ENCODE measurements at regions not wholly inside any gene's neighbourhood (a gene's known extent, or its start where the extent isn't known, plus 50 kb on each side); places are given as distances from the start of the nearest gene placed in this dataset.
A peak's percentile ranks its signal among the peaks of the same experiment; 100 is the strongest.

DNA sequence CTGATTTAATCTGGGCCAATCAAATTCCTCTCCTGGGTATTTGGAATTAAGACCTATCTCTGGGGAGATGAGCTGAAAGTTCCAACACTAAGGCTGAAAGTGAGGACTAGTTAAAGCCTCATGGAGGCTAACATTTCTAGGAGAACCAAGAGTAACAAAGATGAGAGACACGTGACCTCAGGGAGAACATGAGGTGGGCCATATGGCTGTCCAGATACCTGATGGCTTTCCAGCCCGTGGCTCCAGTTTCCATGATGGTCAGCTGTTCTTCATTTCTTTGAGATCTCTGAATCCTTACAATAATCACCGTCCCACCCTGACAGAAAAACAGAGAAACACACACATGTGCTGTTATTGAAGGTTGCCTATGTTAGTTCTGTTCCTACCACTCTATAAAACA lies 66.1 kb downstream of the LEPR start:
- no peak for DNase-seq

DNA sequence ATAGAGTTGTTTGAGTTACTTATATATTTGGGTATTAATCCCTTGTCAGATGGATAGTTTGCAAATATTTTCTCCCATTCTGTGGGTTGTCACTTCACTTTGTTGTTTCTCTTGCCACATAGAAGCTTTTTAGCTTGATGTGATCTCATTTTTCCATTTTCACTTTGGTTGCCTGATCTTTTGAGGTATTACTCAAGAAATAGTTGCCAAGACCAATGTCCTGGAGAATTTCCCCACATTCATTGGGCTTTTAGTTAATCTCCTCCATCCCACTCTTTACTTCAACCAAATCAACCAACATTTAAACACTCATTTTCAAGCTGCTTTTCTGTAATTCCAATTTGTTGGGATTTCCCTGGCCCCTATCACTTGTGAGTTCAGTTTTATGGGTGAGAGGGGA lies 69.0 kb downstream of the LEPR start:
- no peak for DNase-seq

DNA sequence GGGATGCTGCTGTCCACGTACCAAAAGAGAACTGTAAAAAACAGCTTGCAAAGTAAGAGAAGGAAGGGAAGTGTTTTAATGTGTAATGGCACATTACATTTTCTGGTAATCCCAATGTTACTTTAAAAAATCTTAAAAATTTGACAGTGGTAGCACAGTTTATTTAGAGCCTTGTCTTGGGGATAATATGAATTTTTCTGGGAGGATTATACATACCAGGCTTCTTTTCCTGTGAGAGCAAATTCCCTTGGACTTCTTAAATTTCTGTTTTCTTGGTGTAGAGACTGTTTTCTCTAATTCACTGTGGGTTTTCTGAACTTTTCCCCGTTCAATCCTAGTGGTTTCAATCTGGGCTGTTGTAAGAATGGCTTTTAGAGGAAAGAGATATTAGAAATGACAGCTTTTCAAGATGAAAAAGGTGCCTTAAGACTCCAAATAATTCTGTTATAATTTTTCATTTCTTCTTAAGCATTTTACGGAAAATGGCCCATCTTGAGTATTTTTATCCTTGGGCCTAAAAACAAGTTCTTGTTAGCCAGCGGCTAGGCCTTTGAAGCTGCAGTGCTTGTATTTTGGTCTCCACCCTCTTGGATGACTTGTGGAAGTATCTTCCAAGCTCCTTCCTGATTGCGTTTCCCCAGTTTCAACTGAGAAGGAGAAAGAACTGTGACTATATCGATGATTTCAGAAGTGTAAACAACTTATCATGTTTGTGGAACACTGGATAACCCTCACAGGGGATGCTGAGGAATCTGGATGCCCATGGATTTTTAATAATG lies 70.0 kb downstream of the LEPR start:
- no peak for DNase-seq

DNA sequence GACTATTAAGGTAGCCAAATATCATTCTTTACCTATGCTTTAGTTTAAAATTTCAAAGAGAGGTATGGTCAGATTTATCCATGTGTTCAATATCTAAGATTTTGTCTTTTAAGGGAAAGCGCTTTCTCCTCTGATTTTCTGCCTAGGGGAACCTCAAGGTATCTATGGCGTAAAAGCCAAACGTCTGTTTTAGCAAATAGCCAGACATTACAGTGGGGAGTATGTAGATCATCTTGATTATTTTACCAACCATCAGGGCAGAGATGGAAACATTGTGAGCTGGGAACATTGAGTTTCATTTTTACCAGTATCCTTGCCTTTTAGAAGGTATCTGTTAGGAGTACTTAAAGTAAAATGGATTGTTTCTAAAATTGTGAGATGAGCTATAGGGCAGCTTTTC lies 71.0 kb downstream of the LEPR start:
- DNase-seq: no peak

DNA sequence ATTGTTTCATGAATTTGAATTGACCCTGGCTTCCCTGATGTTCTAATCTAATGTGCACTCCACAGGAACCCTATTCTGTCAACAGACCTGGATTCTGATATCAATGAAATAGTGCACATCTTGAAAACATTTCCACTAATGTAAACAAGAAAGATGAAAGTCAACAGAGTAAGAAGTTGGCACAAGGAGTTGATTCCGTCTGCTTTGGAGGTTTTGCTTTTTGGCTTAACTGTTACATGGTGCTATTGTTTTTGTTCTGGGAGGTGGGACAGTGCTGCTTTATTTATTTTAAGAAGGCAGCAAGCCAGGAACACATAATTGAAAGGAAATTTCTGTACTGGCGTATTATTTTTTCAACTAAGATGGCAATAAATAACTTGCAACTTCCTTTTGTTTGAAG lies 73.3 kb downstream of the LEPR start:
- DNase-seq: no peak

DNA sequence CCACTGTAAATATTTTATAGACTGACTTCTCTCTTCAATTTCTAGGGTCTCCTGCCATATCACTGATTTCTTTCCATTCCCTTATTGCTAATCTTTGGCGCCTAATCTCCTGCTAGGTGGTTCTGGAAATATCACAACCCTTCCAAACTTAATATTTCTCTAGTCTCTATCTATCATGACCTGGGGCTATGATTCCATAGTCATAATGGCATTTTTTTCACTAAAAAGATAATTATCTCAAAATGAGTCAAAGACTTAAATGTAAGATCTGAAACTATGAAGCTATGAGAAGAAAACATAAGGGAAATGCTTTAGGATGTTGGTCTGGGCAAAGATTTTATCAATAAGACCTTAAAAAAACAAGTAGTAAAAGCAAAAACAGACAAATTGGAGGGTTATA lies 74.2 kb downstream of the LEPR start:
- no peak for DNase-seq

DNA sequence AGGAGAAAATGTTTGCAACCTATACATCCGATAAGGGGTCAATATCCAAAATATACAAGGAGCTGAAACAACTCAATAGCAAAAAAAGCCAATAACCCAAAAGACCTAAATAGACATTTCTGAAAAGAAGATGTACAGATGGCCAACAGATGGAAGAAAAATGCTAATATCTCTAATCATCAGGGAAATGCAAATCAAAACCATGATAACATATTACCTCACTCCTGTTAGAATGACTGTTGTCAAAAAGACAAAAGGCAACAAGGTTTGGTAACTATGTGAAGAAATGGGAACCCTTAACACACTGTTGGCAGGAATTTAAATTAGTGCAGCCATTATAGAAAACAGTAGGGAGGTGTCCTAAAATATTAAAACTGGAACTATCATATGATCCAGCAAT lies 74.7 kb downstream of the LEPR start:
- no peak for DNase-seq

DNA sequence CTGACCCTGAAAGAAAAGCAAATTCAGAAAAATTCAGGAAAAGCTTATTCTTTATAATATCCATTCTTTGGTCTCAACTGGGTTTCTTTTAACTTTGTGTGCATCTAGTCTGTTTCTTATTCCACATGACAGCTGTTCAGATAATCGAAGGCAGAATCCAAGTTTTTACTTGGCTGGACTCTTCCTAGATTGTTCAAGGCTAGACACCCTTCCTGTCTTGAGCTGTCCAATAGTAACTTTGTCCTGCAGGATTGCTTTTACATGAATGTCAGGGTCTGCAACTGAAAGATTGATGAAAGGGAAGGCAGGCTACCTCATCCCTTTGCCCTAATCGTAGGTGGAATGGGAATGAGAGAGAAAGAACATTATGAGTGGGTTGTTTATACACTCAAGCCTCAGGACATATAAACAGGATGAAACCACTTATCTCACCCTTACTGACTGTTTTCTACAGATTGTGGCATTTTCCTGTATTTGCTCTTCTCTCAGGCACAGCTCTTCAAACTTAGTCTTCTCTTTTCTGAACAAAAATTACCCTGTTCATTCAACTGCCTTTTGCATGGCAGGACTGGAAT lies 76.9 kb downstream of the LEPR start:
- DNase-seq: no peak

DNA sequence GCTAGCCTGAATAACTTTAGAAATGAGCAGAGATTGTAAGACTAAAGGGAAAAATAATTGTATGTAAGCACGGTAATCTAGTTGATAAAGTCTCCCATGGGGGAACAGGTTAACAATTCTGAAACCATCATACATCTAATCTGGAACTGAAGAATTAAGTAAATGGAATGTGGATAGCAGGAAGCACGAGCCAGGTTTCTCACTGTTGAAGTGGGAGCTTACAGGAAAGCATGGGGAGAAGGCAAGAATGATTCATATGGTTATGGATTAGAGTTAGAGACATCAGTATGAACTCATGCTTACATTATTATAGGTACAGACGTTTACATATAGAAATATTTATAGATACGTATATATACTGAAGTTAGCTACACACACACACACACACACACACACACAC lies 83.0 kb downstream of the LEPR start:
- DNase-seq: no peak

DNA sequence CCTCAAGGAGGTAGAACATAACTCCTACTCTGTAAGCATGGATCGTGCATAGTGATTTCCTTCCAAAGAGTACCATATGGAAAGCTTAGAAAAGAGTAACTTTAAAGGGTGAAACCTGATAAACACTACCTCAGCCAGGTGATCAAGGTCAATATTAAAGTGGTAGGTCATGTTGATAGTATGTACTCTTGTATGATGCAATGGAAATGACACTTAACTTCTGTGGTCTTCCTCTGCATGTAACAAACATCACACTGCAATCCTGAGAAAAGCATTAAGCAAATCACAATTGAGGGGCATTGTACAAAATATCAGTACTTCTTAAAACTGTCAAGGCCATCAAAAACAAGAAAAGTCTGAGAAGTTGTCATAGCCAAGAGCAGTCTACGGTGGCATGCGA lies 83.8 kb downstream of the LEPR start:
- DNase-seq: no peak

DNA sequence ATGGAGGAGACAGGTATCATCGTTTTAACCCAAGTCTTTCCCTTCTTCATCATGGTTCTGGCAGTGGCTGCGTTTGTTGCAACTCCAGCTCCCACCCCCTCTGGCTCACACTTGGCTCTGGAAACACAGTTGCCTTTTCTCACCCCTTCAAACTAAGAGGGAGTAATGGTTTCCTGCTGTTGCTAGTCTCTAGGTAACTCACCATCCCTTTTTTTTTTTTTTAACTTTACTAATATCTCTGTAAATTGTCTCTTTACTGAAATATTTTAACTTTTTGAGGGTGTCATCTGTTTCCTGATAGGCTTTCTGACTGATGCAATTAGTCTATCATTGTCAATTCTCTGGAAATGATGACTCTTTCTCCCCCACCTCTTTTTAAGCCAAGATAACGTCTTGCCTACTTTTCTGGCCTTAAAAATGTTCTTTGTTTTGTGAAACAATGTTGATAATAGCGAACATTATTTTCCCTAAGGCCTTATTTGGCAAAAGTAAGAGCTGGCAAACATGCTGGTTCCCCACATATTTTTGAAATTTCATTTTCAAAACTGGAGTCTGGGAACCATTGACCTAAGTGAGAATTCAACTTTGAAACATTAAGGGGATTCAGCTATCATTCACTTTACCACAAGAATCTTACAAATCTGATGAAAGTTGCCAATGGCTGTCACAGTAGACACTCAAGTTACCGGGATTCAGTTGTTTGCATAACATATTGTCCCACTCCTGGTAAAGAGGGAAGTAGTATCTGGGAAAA lies 85.3 kb downstream of the LEPR start:
- DNase-seq: no peak

DNA sequence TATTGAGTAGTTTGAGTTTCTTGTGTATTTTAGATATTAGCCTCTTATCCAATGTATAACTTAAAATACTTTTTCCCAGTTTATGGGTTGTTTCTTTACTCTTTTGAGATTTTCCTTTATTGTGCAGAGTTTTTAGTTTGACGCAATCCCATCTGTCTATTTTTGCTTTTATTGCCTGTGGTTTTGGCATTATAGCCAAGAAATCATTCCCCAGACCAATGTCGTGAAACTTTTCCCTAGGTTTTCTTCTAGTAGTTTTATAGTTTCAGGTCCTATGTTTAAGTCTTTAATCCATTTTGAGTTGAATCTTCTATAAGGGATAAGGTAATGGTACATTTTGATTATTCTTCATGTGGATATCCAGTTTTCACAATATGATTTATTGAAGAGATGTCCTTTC lies 87.6 kb downstream of the LEPR start:
- no peak for DNase-seq

DNA sequence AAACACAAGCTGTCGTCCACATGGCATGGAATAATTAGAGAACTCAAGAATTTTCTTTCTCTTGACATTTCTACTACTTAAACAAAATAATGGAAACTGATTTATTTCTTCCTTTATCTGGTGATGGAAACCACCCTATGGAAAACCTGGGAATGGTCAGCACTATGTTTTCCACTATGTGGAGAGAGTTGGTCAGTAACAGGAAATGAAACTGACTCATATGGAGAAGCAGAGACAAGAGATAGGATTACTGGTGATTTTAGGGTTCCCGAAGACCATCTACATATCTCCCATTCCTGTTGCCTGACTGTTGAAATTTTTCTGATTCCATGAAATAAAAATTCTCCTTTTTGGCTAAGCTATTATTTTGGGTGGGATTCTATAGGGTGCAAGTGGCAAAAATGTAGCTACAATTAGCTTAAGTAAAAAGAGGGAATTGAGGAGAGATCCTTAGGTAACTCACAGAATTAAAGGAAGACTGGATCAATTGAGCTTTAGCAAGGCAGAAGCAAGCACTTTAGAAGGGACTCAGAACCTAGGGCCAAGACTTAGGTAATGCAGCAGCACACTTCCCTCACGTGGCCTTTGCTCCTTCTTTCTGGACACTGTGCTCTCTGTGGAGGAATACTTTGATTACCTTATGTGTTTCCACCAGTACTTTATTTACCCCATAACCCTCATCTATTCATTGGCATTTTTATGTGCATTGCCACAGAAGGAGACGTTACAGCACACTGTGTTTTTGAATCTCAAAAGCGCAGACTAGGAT lies 89.6 kb downstream of the LEPR start:
- no peak for DNase-seq

DNA sequence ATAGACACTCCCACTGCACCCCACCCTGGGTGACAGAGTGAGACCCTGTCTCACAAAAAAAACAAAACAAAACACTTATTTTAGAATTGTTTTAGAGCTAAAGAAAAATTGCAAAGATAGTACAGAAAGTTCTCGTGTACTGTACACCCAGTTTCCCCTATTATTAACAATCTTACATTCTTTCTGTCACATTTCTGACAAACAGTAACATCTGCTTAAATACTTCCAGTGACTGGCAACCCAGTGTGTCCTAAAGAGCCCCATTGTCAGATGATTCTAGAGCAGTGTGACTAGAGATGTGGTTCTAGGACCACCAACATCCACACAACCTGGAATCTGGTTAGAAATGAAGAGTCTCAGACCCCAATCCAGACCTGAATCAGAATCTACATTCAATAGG lies 90.5 kb downstream of the LEPR start:
- no peak for DNase-seq

DNA sequence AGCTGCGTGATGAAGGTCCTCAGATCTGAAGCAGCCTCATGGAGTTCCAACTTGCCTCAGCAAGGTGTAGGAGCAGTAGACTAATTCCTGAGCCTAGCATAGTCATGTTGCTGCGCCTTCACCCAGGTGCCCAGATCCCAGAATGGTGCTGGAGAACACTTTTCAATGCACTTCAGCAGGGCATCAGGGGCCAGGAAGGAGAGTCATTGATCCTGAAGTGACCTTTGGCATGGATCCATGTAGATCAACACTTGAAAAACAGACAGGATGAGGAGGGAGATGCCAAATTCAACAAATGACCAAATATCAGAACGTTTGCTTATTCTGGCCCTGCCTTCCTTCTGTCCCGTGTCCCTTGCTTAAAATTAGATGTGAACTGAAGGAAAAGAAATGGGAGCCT lies 91.9 kb downstream of the LEPR start:
- no peak for DNase-seq

DNA sequence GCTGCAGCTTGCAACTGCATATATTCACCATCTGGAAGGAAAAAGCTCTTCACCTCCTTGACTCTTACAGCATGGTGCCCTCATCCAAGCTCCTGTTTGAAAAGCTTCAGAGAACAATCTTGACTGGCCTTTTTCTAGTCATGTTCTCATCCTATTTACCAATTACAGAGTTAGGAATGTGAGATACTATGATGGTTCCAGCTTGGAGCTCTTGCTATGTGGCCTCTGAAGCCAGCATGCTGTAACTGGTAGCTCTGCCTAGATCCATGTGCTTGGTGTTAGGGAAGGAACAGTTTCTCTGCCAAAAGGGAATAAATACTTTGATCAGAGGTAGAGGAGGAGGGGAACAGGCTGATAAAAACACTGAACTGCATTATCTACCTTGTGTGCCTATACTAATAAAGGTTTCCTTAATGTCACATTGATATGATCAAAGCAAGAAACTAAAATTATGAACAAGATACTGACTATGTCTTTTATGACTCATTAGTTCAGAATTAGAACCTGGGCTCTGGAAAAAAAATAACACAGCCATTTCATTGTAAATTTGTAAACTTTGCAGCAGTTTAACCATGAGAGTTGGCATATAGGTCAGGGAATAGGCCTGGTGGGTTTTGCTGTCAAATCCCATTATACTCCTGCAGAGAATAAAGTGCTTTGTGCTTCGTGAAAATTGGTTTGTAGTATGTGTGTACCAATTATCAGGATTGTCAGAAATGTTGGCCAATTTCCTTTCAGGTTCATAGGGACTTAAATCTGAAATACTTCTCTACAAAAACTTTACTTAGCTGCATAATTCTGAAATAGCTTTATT lies 92.7 kb downstream of the LEPR start:
- DNase-seq: no peak

DNA sequence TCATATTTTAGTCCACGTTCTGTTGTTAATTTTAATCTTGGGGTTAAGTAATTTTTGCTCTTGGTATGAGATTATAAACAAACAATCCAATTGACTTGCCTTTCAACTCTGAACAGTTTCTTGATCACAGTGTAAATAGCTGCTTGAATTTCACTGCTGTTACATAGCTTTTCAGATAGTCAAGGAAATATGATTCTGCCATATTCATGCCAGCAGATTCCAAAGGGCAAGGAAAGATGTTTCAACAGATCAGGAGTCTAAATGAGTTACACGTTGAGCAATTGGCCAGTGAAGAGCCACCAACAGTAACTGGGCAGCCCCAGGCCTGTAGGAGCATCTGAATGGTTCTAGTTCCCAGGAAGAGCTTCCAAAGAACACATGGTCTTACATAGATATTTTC lies 93.6 kb downstream of the LEPR start:
- no peak for DNase-seq

DNA sequence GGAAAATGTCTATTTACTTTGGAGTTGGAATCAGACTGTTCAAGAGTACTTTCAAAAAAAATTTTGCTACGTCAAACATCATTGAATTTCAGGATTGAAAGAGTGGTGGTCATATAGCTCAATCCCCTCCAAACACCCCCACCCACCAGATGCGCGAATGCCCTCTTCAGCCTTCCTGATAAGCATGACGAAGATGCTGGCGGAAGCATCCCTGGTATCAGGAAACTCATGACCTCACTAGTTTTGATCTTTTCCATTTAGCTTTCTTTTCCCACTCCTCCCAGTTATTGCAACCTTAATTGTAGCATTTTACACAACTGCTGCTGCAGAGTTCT lies 104.4 kb downstream of the LEPR start:
- DNase-seq: no peak

DNA sequence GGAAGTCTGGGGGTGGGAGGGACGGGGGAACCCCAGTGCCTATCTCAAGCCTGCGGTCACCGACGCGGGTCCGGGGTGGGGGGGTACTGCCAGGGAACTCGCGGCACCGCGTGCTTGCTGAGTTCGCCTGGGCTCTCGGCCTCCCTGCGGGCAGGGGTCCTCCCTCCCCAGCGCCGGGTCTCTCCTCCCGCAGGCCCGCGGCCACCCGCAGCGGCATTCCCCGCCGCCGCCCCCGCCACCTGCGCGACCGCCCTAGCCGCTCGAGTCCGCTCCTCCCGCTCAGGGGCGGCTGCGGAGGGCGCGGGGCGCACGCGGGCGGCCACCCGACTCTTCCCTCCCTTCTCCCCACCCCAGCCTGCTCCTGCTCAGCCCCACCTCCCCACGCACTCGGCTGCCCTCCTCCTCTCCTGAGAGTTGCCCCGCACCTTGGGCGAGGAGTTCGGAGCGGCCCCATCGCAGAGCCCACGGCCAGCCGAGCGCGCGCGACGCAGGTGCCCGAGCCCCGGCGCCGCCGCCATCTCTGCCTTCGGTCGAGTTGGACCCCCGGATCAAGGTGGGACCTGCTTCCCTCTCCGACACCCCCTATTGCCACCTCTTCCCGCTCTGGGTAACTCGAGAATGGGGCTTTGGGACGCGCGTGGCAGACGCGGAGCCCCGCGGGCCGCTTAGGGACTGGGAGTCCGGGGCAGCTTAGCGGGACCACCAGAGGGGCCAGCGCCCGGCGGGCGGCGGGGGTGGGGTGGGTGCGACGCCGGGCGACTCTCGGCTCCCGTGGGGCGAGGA lies 105.0 kb downstream of the LEPR start:
- DNase-seq: peak; percentile 17 to 18

DNA sequence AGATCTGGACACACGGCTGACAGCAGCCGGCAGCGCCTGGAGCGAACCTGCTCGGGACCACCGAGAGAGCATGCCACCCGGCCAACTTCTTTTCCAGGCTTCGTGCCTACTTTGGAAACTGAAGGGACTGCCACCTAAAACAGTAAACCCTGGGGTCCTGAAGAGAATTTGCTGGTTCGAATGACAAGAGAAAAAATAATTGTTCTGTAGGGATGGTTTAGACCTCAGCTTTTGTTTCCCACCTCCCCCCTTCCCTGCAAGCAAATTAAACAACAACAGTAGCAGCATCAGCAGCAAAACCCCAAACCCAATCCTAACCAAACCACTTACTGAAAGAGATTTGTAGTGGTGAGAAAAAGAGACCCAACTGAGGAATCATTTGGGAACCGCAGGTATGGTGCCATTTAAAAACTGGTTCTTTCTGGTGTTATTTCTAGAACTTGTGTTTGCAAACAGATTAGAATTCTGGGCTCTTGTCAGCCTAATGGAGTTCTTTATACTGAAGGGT lies 105.6 kb downstream of the LEPR start:
- no peak for DNase-seq

DNA sequence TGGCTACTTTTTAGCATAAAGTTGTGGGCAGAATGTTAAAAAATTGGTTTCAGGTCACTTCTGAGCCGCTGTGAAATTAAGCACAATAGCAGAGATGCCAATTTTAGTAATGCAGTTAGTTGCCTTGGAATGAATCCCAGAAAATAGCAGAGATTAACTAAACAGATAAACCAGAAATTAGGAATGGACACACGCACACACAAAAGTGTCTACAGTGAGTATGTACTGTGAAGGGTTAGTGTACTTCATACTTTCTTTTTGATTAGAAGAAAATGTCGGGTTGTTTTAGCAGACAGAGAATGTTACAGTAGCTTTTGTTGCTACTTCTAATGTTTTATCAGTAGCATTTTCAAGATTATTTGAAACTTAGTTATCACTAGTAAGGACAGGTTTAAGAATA lies 106.7 kb downstream of the LEPR start:
- no peak for DNase-seq

All from activated T-cell treated with anti-CD3 and anti-CD28 coated beads, Interleukin-2, amount 50 U/mL, for 48 hours (primary cell).